ENCODE measurements at regions not wholly inside any gene's neighbourhood (a gene's known extent, or its start where the extent isn't known, plus 50 kb on each side); places are given as distances from the start of the nearest gene placed in this dataset.

DNA sequence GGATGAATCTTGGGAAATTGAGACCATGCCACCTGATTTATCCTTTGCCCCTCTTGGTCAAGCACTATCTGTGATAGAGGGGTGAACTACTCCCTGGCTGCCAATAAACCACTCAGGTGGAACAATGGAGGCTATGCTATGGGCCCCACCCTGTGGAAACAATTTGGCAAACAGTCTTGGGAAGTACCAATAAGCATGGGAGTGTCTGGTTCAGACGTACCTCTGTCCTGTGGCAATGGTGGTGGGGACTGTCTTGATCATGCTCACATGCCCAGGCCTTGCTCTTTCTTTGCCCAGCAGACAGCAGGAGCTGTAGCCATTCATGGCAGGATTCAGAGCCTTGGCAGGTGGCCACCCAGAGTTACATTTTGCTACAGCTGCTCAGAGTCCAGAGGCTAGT, 658.7 kb downstream of the KCNJ3 start:
- H3K27ac Mint-ChIP-seq: no peak overlapping the region
- H3K4me1 Mint-ChIP-seq: no peaks in the 10 kb centered on the region
- no peak overlapping the region for H3K4me3 Mint-ChIP-seq
- ATAC-seq (replicated peaks): no peak
- no peaks in the 10 kb centered on the region for H3K36me3 Mint-ChIP-seq
- no peaks in the 10 kb centered on the region for H3K27me3 Mint-ChIP-seq
- H3K9me3 Mint-ChIP-seq: peaks cover 12 to 13% of the 10 kb centered on the region in 2 donors
- no peak for DNase-seq

DNA sequence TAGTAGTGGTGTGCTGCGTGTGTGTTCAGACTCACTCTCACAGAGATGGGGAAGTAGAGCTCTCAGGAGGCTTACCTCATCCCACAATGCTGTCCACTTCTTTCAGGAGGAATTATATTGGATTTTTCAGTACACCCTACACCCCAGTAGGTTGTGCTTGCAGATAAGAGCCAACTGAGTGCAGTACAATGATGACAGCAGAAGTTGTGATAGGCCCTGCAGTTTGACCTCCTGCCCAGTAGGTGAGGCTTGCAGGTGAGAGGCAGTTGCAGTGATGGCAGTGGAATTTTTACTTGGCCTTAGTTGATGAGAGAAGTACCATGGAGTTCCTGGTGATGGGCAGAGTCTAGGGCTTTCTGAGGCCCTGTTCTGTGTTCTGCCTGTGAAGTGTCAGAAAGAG, 657.8 kb downstream of the KCNJ3 start:
- peak in 1 of 2 donors; percentile 27 for ATAC-seq (replicated peaks)
- H3K27me3 Mint-ChIP-seq: no peaks in the 10 kb centered on the region
- H3K27ac Mint-ChIP-seq: no peak overlapping the region
- H3K4me3 Mint-ChIP-seq: no peak overlapping the region
- no peaks in the 10 kb centered on the region for H3K36me3 Mint-ChIP-seq
- no peak for DNase-seq
- no peaks in the 10 kb centered on the region for H3K4me1 Mint-ChIP-seq
- peaks cover 12 to 13% of the 10 kb centered on the region in 2 donors for H3K9me3 Mint-ChIP-seq

DNA sequence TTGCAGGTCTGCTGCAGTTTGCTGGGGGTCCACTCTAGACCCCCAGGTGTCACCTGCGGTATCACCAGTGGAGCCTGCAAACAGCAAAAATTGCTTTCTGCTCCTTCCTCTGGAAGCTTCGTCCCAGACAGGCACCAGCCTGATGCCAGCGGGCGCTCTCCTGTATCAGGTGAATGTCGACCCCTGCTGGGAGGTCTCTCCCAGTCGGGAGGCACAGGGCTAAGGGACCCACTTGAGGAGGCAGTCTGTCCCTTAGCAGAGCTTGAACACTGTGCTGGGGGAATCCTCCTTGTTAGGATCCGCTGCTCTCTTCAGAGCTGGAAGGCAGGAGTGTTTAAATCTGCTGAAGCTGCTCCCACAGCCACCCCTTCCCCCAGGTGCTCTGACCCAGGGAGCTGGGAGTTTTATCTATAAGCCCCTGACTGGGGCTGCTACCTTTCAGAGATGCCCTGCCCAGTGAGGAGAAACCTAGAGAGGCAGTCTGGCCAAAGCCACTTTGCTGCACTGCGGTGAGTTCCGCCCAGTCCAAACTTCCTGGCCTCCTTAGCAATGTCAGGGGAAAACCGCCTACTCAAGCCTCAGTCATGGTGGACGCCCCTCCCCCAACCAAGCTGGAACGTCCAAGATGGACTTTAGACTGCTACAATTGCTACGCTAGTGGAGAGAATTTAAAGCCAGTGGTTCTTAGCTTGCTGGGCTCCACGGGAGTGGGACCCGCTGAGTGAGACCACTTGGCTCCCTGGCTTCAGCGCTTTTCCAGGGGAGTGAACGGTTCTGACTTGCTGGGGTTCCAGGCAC, 652.5 kb downstream of the KCNJ3 start:
- no peak for ATAC-seq (replicated peaks)
- no peak overlapping the region for H3K4me3 Mint-ChIP-seq
- no peaks in the 10 kb centered on the region for H3K27me3 Mint-ChIP-seq
- peaks cover 4 to 7% of the 10 kb centered on the region in 2 donors for H3K9me3 Mint-ChIP-seq
- H3K36me3 Mint-ChIP-seq: no peaks in the 10 kb centered on the region
- H3K4me1 Mint-ChIP-seq: no peaks in the 10 kb centered on the region
- H3K27ac Mint-ChIP-seq: no peak overlapping the region
- no peak for DNase-seq

DNA sequence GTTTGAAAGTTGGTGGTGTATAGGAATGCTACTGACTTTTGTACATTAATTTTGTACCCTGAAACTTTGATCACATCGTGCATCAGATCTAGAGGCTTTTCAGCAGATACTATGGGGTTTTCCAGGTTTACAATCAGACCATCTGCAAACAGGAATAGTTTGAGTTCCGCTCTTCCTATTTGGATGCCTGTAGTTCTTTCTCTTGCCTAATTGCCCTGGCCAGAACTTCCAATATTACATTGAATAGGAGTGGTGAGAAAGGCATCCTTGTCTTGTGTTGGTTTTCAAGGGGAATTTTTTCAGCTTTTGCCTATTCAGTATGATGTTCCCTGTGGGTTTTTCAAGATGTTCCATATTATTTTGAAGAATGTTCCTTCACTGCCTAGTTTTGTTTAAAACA, 633.5 kb downstream of the KCNJ3 start:
- H3K9me3 Mint-ChIP-seq: peaks cover 2 to 3% of the 10 kb centered on the region in 2 donors
- no peak for DNase-seq
- no peak overlapping the region for H3K27ac Mint-ChIP-seq
- no peaks in the 10 kb centered on the region for H3K4me1 Mint-ChIP-seq
- H3K36me3 Mint-ChIP-seq: no peaks in the 10 kb centered on the region
- no peak for ATAC-seq (replicated peaks)
- H3K27me3 Mint-ChIP-seq: no peaks in the 10 kb centered on the region
- no peak overlapping the region for H3K4me3 Mint-ChIP-seq

DNA sequence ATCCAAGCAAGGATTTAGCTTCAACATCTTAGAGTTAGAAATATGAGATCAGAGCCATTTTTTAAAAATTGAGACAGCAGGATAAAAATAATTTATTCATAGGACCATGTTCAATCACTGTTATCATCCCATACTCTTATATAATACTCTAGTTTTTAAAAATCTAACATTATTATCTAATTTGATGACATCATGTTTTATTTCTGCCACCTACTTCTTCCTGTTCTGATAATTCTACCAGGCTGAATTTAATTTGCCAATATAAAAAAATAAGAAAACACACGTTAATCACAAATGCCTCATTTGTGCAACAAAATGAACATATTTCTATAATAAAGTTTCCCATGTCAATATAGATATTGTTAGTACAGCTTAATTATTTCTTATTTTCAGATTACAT, 621.7 kb downstream of the KCNJ3 start:
- ATAC-seq (replicated peaks) (no peak), DNase-seq (no peak)
- Mint-ChIP-seq H3K9me3 (no peaks in the 10 kb centered on the region), H3K4me1 (no peaks in the 10 kb centered on the region), H3K4me3 (no peak overlapping the region), H3K36me3 (no peaks in the 10 kb centered on the region), H3K27me3 (no peaks in the 10 kb centered on the region), H3K27ac (no peak overlapping the region)

DNA sequence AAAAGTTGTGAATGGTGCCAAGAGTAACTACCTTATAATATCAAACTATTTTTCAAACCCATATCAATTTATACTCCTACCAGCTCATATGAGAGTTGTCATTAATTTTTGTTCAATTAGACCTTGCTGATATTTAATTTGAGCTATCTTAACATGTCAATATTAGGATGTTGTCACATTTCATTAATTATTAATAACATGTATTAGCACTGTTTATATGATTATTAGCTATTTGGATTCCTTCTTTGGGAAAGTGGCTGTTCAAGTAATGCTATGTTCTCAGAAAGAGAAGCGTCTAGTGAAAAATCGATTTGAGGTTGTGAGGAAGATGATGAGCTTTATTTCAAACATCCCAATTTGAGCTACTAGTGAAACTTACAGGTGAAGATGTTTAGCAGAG, 620.2 kb downstream of the KCNJ3 start:
- H3K27ac Mint-ChIP-seq: no peak overlapping the region
- DNase-seq (no peak), ATAC-seq (replicated peaks) (no peak)
- H3K4me1 Mint-ChIP-seq: no peaks in the 10 kb centered on the region
- H3K9me3 Mint-ChIP-seq: no peaks in the 10 kb centered on the region
- no peak overlapping the region for H3K4me3 Mint-ChIP-seq
- H3K27me3 Mint-ChIP-seq: no peaks in the 10 kb centered on the region
- H3K36me3 Mint-ChIP-seq: no peaks in the 10 kb centered on the region

DNA sequence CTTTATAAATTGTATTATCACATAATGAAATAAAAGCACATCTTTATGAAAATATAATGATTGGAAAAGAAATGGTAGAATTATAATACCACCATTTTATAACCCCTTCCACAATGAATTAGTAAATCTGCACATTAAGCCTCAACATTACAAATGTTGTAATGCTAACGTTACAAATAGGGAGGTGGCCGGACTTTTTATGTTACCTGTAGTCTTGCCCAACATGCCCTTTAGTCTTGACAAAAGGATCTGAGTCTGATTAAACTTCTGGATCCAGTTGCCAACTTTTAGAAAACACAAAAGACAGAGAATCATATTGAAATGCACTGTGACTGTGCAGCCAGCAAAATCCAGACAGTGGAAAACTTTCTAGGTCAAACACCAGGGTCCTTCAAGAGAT, 617.3 kb downstream of the KCNJ3 start:
- no peak overlapping the region for H3K4me3 Mint-ChIP-seq
- H3K27me3 Mint-ChIP-seq: no peaks in the 10 kb centered on the region
- no peaks in the 10 kb centered on the region for H3K4me1 Mint-ChIP-seq
- no peaks in the 10 kb centered on the region for H3K9me3 Mint-ChIP-seq
- no peaks in the 10 kb centered on the region for H3K36me3 Mint-ChIP-seq
- DNase-seq: no peak
- no peak overlapping the region for H3K27ac Mint-ChIP-seq
- ATAC-seq (replicated peaks): no peak

DNA sequence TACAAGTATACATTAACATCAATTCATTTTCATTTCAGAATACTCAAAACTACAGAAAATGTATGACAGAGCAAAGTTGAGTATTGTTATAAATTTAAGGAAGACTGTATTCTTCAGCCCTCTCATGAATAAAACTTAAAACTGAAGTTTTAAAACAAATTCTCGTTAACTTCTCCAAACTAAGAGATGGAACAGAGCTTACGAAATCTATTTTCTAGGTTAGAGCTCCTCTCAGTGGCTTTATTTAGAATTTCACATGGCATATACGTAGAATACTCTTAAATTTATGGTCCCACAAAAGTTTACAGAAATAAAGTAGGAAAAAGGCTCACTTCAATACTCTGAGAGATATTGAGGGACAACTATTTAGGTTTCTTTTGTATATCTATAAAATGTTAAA, 612.1 kb downstream of the KCNJ3 start:
- DNase-seq (no peak), ATAC-seq (replicated peaks) (no peak)
- H3K9me3 Mint-ChIP-seq: no peaks in the 10 kb centered on the region
- no peaks in the 10 kb centered on the region for H3K36me3 Mint-ChIP-seq
- no peak overlapping the region for H3K27ac Mint-ChIP-seq
- no peaks in the 10 kb centered on the region for H3K4me1 Mint-ChIP-seq
- no peaks in the 10 kb centered on the region for H3K27me3 Mint-ChIP-seq
- H3K4me3 Mint-ChIP-seq: no peak overlapping the region

DNA sequence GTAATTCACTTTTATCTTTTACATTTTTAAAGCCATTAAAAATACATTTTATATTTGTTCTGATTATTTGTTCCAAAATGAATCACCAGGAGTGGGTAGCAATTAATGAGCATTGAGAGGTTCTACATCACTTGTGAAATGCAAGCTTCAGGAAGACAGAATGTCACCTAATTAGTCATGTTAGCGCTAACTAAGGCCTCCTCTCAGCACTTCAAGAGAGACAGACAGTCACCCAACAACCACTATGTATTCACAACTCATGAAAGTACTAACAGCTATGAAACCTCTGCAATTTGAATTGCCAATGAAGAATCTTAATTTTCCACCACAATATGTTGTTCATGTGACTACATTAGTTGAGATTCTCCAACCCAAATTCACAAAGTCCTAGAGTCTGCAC, 611.0 kb downstream of the KCNJ3 start:
- Mint-ChIP-seq H3K27me3 (no peaks in the 10 kb centered on the region), H3K27ac (no peak overlapping the region), H3K4me3 (no peak overlapping the region), H3K36me3 (no peaks in the 10 kb centered on the region), H3K4me1 (no peaks in the 10 kb centered on the region), H3K9me3 (no peaks in the 10 kb centered on the region)
- DNase-seq: no peak
- ATAC-seq (replicated peaks): no peak

DNA sequence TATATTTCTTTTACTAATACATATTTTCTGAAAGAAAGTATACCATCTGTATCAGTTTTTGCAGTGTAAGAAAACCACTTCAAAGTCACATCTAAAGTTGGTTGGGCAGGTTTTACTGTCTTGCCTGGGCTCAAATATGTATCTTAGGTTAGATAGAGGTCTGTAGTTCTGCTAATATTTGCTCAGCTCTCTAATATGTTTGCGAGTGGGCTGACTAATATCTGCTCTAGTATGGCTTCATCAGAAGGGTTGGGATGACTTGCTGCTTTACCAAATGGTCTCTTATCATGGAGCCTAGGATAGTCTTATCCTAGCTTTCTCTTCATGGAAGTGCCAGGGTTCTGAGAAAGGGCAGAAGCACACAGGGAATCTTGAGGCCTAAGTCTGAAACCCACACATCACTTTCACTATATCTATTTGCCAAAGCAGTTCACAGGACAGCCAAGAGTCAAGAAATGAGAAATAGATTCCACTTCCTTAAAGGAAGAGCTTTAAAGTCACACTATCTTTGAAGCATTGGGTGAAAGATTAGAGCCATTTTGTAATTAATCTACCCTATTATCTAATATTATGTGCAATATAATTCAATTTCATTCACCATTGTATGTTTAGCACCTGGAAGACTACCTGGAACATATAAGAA, 610.0 kb downstream of the KCNJ3 start:
- no peak for DNase-seq
- ATAC-seq (replicated peaks): peak in 1 of 2 donors; percentile 18
- Mint-ChIP-seq H3K9me3 (no peaks in the 10 kb centered on the region), H3K27ac (no peak overlapping the region), H3K27me3 (no peaks in the 10 kb centered on the region), H3K4me1 (no peaks in the 10 kb centered on the region), H3K4me3 (no peak overlapping the region), H3K36me3 (no peaks in the 10 kb centered on the region)

DNA sequence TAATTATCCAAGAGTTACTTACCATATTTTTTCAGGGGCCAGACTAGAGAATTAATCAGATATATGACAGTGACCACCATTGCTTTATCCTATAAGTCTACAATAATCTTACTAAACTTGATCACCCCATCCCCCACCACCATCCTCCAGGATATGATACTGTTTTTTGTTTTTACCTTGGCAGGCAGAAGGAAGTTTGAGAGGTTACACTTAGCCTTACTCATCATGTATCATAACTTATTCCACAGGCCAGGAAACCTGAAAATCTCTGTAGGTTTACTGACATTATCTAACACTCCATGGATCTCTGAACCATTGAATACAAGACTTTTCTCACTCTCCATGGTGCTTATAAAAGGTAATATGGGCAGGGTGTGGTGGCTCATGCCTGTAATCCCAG, 602.7 kb downstream of the KCNJ3 start:
- H3K27ac Mint-ChIP-seq: no peak overlapping the region
- H3K9me3 Mint-ChIP-seq: no peaks in the 10 kb centered on the region
- H3K27me3 Mint-ChIP-seq: no peaks in the 10 kb centered on the region
- no peak overlapping the region for H3K4me3 Mint-ChIP-seq
- ATAC-seq (replicated peaks) (no peak), DNase-seq (no peak)
- no peaks in the 10 kb centered on the region for H3K36me3 Mint-ChIP-seq
- H3K4me1 Mint-ChIP-seq: no peaks in the 10 kb centered on the region

DNA sequence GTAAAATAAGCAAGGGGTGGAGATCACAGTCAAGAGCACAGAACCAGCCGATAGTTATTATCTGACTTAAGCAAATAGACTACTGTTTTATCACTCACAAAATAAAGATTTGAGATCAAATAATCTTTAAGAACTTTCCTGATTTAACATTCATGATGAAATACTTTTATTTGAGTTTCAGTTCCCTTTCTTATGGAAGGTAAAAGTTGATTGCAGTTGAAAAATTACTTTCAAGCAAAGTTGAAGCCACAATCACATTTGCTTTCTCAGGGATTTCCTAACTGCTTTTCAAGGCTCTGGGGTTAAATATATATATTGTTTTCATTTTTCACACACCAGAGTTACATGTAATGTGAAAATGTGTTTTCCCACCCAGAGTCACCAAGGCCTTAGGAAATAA, 599.5 kb downstream of the KCNJ3 start:
- ATAC-seq (replicated peaks): no peak
- no peak for DNase-seq
- no peaks in the 10 kb centered on the region for H3K4me1 Mint-ChIP-seq
- no peak overlapping the region for H3K27ac Mint-ChIP-seq
- H3K9me3 Mint-ChIP-seq: no peaks in the 10 kb centered on the region
- no peak overlapping the region for H3K4me3 Mint-ChIP-seq
- H3K36me3 Mint-ChIP-seq: no peaks in the 10 kb centered on the region
- no peaks in the 10 kb centered on the region for H3K27me3 Mint-ChIP-seq

DNA sequence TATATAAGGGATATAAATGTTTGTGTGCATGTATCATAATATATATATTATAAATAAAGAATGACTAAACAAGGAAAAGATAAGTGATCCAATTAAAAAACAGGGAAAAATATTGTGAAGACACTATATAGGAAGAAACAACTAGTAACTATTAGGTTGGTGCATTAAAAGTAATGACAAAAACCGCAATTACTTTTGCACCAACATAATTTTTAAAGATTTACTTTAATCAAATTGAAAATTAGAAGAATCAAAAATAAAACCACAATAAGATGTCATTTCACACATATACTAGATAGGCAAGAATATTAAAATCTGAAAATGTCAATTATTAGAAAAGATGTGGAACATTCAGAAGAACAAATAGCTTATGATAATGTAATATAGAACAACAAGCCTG, 595.9 kb downstream of the KCNJ3 start:
- Mint-ChIP-seq H3K4me3 (no peak overlapping the region), H3K27ac (no peak overlapping the region), H3K9me3 (peaks cover 2 to 4% of the 10 kb centered on the region in 2 donors), H3K27me3 (no peaks in the 10 kb centered on the region), H3K36me3 (no peaks in the 10 kb centered on the region), H3K4me1 (no peaks in the 10 kb centered on the region)
- DNase-seq: no peak
- ATAC-seq (replicated peaks): no peak

DNA sequence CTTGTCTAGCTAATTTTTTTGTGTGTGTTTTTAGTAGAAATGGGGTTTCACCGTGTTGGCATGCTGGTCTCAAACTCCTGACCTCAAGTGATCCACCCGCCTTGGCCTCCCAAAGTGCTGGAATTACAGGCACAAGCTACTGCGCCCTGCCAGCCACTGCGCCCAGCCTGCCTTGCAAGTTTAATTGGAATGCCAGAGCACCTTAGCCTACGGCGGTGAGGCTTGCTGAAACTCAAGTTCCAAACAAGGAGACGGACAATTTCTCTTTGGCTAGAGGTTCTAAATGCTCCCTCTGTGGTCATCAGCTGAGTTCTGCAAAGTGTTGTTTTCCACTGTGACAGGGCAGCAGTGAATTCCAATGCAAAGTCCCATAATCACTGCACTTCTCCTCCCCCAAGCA, 583.4 kb downstream of the KCNJ3 start:
- Mint-ChIP-seq H3K4me1 (no peaks in the 10 kb centered on the region), H3K27me3 (no peaks in the 10 kb centered on the region), H3K9me3 (no peaks in the 10 kb centered on the region), H3K27ac (no peak overlapping the region), H3K36me3 (no peaks in the 10 kb centered on the region), H3K4me3 (no peak overlapping the region)
- ATAC-seq (replicated peaks): no peak
- DNase-seq: no peak

DNA sequence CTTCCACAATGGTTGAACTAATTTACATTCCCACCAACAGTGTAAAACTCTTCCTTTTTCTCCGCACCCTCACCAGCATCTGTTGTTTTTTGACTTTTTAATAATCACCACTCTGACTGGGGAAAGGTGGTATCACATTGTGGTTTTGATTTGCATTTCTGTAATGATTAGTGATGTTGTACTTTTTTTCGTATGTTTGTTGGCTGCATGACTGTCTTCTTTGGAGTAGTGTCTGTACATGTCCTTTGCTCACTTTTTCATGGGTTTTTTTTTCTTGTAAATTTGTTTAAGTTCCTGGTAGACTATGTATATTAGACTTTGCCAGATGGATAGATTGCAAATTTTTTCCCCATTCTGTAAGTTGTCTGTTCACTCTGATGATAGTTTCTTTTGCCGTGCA, 574.8 kb downstream of the KCNJ3 start:
- H3K27me3 Mint-ChIP-seq: no peaks in the 10 kb centered on the region
- H3K36me3 Mint-ChIP-seq: no peaks in the 10 kb centered on the region
- no peaks in the 10 kb centered on the region for H3K4me1 Mint-ChIP-seq
- ATAC-seq (replicated peaks) (no peak), DNase-seq (no peak)
- H3K9me3 Mint-ChIP-seq: peaks cover 3 to 6% of the 10 kb centered on the region in 2 donors
- H3K4me3 Mint-ChIP-seq: no peak overlapping the region
- H3K27ac Mint-ChIP-seq: no peak overlapping the region

Measured in stimulated activated naive B cell treated with anti-CD40 and anti-IgM and Interleukin-4, amounts not matched to agents 10 μg/mL and 1 μg/mL and 100 μg/mL, for 72 hours (primary cell).